GM21360 (cell line): ENCODE measurements at regions not wholly inside any gene's neighbourhood (a gene's known extent, or its start where the extent isn't known, plus 50 kb on each side); places are given as distances from the start of the nearest gene placed in this dataset.

Experiments used
- ATAC-seq: cut with Tn5 transposase; IDR thresholded peaks from one replicate; pipeline ENCODE4 v1.9.1; 2021; ENCODE audit warnings: mild to moderate bottlenecking, moderate library complexity; ENCODE audit not compliant: unreplicated experiment

GRCh38 chr2:217691920-217692666, 310.7 kb downstream of the TNS1 start:
- ATAC-seq = no peak

GRCh38 chr2:217691516-217691915, 311.3 kb downstream of the TNS1 start:
- no peak for ATAC-seq

GRCh38 chr2:217689053-217689452, 313.7 kb downstream of the TNS1 start:
- ATAC-seq = no peak

- ATAC-seq = no peak
These were observed 314.3 kb downstream of the TNS1 start for GRCh38 chr2:217688494-217688893.

- ATAC-seq = no peak
These were observed 315.0 kb downstream of the TNS1 start for GRCh38 chr2:217687771-217688170.

- no peak for ATAC-seq
These were observed 317.6 kb downstream of the TNS1 start for GRCh38 chr2:217685255-217685605.

GRCh38 chr2:217684431-217685254, 318.2 kb downstream of the TNS1 start:
- ATAC-seq = no peak

- no peak for ATAC-seq
These were observed 319.5 kb downstream of the TNS1 start for GRCh38 chr2:217683106-217683870.

- no peak for ATAC-seq
These were observed 321.0 kb downstream of the TNS1 start for GRCh38 chr2:217681791-217682190.

GRCh38 chr2:217680381-217680780, 322.4 kb downstream of the TNS1 start:
- ATAC-seq = no peak

- no peak for ATAC-seq
These were observed 329.2 kb downstream of the TNS1 start for GRCh38 chr2:217673627-217674026.

- ATAC-seq = no peak
These were observed 330.3 kb downstream of the TNS1 start for GRCh38 chr2:217672472-217672871.

GRCh38 chr2:217671871-217672270, 330.9 kb downstream of the TNS1 start:
- ATAC-seq = no peak

GRCh38 chr2:217671075-217671474, 331.7 kb downstream of the TNS1 start:
- ATAC-seq = no peak

GRCh38 chr2:217669831-217670230, 333.0 kb downstream of the TNS1 start:
- no peak for ATAC-seq

GRCh38 chr2:217667512-217667911, 335.3 kb downstream of the TNS1 start:
- ATAC-seq = no peak

- ATAC-seq = no peak
These were observed 335.8 kb downstream of the TNS1 start for GRCh38 chr2:217667035-217667434.

- ATAC-seq = no peak
These were observed 336.5 kb downstream of the TNS1 start for GRCh38 chr2:217666338-217666737.

GRCh38 chr2:217664761-217665160, 338.0 kb downstream of the TNS1 start:
- ATAC-seq = no peak

- ATAC-seq = no peak
These were observed 339.7 kb downstream of the TNS1 start for GRCh38 chr2:217662984-217663602.

- ATAC-seq = no peak
These were observed 341.4 kb downstream of the TNS1 start for GRCh38 chr2:217661378-217661777.
